HG03469 (cell line): ENCODE measurements at regions not wholly inside any gene's neighbourhood (a gene's known extent, or its start where the extent isn't known, plus 50 kb on each side); places are given as distances from the start of the nearest gene placed in this dataset.

ENCODE experiments used
- ATAC-seq: cut with Tn5 transposase; IDR thresholded peaks from one replicate; pipeline ENCODE4 v1.9.1; 2021; ENCODE audit warnings: mild to moderate bottlenecking, moderate library complexity, moderate number of reproducible peaks; ENCODE audit not compliant: unreplicated experiment

- no peak for ATAC-seq
These were observed 336.4 kb downstream of the FOXG1 start for GRCh38 chr14:29102996-29103395.

GRCh38 chr14:29108908-29109307 lies 342.3 kb downstream of the FOXG1 start:
- no peak for ATAC-seq

DNA sequence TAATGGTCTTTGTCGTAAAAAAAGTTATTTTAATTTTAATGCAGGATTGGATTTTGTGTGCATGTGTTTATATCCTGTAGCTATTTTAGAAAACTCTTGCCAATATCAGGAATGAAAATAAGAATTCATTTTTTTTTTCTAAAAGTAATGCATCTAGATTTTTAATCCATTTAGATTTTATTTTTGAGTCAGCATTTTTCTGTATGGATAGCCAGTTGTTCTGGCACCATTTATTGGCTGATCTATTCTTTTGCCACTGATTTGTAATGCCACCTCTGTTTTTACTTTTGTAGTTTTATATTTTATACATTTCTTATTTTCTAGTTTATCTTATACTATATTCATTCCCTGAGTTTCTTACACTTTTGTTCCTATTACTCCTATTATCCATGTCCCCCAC lies 343.0 kb downstream of the FOXG1 start:
- ATAC-seq, result no peak

GRCh38 chr14:29111554-29111953 lies 345.0 kb downstream of the FOXG1 start:
- no peak for ATAC-seq

- no peak for ATAC-seq
These were observed 356.4 kb downstream of the FOXG1 start for GRCh38 chr14:29123017-29123416.

GRCh38 chr14:29126361-29126760 lies 359.8 kb downstream of the FOXG1 start:
- ATAC-seq, result no peak

DNA sequence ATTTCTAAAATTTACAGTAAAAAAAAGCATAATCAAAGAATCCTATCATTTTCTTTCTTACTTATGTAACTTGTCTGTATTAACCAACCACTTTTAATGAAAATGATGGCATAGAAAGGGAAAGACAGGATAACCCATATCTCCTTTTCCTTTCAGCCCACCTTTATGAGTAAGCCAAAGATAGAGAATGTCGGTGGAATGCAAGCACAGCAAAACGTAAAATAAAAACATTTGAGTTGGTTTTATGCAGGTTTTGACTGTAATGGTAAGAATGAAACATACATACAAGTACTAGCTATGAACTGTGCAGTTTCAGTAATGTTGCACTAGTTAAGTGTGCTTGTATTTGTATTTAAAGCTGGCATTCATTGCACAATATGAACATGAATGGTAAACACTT lies 360.3 kb downstream of the FOXG1 start:
- no peak for ATAC-seq

- no peak for ATAC-seq
These were observed 373.4 kb downstream of the FOXG1 start for GRCh38 chr14:29140016-29140415.

DNA sequence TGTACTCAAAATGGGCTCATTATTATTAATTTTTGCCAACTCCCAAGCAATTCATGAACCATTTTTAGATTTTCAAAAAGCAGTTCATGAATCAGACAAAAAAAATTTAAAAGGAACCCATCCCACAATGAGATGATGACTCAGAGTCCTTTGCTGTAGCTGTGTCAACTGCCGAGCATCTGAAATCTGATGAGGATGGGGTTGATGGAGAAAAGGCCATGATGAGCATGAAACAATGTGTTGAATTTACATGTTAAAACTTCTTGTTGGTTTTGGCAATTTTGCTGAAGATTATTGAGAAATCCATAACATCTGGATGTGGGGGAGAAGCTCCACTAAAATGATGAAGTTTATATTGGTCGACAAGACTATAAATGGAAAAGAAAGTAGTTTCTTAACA lies 378.0 kb downstream of the FOXG1 start:
- ATAC-seq, result no peak

- ATAC-seq, result no peak
These were observed 381.6 kb downstream of the FOXG1 start for GRCh38 chr14:29148221-29148620.

GRCh38 chr14:29149798-29150197 lies 383.2 kb downstream of the FOXG1 start:
- no peak for ATAC-seq

DNA sequence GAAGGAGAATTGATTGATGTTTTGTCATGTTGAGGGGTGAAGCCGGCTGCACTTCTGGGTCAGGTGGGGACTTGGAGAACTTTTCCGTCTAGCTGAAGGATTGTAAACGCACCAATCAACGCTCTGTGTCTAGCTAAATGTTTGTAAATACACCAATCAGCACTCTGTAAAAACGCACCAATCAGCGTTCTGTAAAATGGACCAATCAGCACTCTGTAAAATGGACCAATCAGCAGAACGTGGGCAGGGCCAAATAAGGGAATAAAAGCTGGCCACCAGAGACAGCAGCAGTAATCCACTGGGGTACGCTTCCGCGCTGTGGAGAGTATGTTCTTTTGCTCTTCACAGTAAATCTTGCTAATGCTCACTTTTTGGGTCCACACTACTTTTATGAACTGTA lies 384.1 kb downstream of the FOXG1 start:
- ATAC-seq, result no peak

GRCh38 chr14:29156096-29156495 lies 389.5 kb downstream of the FOXG1 start:
- no peak for ATAC-seq

- ATAC-seq, result no peak
These were observed 395.0 kb downstream of the FOXG1 start for GRCh38 chr14:29161593-29161992.

DNA sequence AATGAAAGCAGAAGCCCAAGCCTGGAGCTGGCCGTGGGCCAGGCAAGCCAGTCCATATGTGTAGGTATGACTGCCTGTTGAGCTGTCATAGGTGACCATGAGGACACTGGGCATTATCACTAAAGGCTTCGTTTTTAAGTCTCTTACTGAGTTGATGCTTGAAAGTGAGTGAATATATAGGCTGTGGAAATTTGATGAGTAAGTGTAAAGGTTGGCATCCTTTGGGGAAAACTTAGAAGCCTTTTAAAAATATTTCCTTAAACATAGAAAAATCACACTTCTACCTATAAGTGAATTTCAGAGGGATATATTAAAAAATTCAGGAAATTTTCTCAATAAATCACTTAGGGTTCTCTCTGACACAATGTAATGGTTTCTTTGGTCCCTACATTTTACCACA lies 396.5 kb downstream of the FOXG1 start:
- ATAC-seq, result no peak

GRCh38 chr14:29165431-29165830 lies 398.8 kb downstream of the FOXG1 start:
- no peak for ATAC-seq

DNA sequence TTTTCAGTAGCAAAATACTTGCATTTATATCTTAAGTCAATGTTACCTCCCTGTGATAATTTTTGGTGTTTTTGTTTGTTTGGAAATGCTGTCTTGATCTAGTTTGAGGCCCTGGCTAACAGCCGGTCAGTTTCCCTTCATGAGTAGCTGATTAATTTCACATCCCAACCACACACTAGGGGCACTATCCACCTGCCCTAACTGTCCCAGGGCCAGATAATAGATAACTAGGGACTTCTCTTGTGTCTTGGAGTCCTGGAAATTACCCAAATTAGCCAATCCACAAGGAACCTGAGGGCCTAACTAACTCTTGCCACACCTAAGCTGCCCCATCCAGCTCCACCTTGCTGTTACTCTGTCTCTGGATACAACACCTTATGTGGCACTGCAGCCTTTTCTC lies 399.9 kb downstream of the FOXG1 start:
- ATAC-seq, result no peak

- no peak for ATAC-seq
These were observed 401.6 kb downstream of the FOXG1 start for GRCh38 chr14:29168149-29168548.

DNA sequence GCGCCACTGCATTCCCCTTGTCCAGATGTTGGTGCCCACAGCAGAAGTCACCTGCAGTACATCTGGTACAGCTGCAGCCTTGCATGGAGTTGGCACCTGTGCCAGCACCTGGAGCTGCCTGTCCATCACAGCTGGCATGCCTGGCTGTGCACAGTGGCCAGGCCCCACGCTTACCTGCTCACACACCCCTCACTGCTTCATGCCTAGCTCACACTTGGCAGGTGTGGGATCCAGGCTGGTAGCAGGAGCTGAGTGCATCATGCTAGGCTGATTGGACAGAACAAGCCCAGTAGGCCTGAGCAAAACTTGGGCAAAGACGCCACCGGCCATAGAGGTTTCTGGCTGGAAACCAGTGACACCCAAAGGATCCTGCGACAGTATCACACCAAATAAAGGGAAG lies 402.8 kb downstream of the FOXG1 start:
- no peak for ATAC-seq

- ATAC-seq, result no peak
These were observed 409.1 kb downstream of the FOXG1 start for GRCh38 chr14:29175706-29176105.

GRCh38 chr14:29176876-29177275 lies 410.3 kb downstream of the FOXG1 start:
- no peak for ATAC-seq

GRCh38 chr14:29178971-29179370 lies 412.4 kb downstream of the FOXG1 start:
- ATAC-seq, result no peak

GRCh38 chr14:29191092-29191491 lies 424.5 kb downstream of the FOXG1 start:
- no peak for ATAC-seq

DNA sequence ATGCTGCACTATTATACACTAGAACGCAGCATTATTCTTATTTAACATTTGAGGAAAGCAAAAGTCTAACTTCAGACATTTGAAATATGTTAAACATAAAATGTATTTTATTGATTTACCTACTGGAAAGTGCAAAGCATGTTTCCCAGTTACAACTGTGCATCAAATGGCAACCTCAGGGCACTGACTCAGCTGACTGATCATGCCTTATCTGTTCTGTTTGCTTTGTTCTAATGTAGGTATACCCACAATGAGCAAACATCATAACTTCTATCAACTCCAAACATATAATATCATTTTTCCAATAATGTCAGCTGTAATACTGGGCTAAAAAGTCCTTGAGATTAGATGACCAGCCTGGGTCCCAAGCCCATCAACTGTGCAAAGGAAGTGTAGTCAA lies 431.0 kb downstream of the FOXG1 start:
- ATAC-seq, result no peak
